GM21390 (cell line): ENCODE measurements at regions not wholly inside any gene's neighbourhood (a gene's known extent, or its start where the extent isn't known, plus 50 kb on each side); places are given as distances from the start of the nearest gene placed in this dataset.

Experiments used
- ATAC-seq: cut with Tn5 transposase; IDR thresholded peaks from one replicate; pipeline ENCODE4 v1.9.1; 2021; ENCODE audit not compliant: unreplicated experiment

DNA sequence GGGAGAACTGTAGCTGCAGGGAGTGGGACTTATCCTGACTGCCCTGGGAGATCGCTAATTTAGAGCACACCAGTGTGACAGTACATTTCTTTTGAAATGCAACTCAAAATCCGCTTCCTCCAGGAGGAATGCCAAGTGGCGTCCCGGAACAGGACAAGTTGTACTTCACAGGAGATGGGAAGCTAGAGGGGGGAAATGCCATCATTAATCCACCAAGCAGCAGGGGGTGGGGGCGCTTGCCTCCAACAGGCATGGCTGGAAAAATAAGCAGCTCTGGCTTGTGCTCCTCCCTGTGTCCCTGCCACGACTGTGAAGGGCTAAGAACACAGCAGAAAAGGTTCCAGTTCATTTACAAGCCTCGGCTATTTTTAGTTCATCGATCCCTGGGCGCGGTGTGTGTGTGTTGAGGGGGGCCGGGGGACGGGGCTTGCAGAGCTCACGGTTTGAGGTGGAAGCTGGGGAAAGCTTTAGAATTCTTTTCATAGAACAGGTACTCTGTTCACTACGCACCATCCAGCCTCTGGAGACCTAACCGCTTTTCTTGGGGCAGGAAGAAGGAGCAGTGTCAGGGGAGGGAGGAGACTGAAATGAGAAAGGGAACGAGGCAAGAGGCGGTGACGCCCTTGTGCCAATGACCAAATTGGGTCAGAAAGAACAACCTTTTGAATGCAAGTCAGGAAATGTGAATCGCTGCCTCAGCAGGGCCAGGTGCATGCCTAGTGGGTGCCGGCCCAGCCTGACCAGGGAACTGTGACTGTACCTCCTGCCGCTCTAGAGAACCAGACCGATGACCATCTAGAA, 51.8 kb upstream of the DGKG start:
- peak; percentile 62 for ATAC-seq

GRCh38 chr3:186411994-186412393, 50.0 kb upstream of the DGKG start:
- no peak for ATAC-seq
